Fibroblast of skin of right biceps (primary cell): ENCODE measurements at regions not wholly inside any gene's neighbourhood (a gene's known extent, or its start where the extent isn't known, plus 50 kb on each side); places are given as distances from the start of the nearest gene placed in this dataset.
"Not testable (repeated sequence)": the region's sequence is repeated elsewhere in the genome, so short reads cannot be mapped to it uniquely, and the experiment has no call there.

Experiments
- DNase-seq: peaks from one replicate; pipeline ENCODE4 v3.0.0-alpha.2; 2013

DNA sequence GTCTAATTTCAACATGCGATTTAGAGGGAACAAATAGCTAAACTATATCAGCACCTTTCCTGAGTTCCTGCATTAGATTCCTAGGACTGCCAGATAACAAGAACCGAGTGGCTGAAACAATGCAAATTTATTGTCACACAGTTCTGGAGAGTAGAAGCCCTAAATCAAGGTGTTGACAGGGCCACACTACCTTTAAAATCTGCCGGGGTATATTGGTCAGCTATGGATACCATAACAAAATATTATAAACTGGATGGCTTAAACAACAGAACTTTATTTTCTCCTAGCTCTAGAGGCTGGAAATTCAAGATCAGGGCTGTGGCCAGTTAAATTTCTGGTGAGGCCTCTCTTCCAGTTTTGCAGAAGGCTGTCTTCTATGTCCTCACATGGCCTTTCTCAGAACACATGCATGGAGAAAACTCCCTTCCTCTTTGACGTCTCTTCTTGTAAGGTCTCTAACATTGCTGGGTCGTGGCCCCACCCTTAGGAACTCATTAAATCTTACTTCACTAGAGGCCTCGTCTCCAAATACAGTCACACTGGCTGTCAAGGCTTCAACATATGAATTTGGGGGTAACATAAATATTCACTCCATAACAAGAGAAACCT, 144.3 kb downstream of the FCRL5 start:
- no peak for DNase-seq

GRCh38 chr1:157407367-157407766, 144.9 kb downstream of the FCRL5 start:
- no peak for DNase-seq

- no peak for DNase-seq
Measured at GRCh38 chr1:157405662-157406061, 146.7 kb downstream of the FCRL5 start.

DNA sequence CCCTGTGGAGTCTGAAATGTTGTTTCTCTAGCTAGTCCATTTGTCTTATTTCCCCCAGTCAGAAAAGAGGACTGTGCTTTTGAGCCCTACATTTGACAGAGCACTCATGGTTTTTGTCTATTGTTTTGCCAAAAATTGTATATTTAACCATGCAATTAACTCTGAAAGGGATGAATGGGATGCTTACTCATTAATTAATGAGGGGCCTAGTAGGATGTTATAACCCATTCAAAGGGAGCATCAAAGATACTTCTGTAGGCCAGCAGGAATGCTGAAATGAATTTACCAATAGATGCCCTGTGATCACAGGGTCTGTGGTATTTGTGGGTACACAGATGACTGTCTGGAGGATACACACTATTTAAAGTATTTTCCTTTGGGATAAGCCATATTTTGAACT, 147.7 kb downstream of the FCRL5 start:
- no peak for DNase-seq

- DNase-seq = no peak
Measured at GRCh38 chr1:157404063-157404501, 148.2 kb downstream of the FCRL5 start.

DNA sequence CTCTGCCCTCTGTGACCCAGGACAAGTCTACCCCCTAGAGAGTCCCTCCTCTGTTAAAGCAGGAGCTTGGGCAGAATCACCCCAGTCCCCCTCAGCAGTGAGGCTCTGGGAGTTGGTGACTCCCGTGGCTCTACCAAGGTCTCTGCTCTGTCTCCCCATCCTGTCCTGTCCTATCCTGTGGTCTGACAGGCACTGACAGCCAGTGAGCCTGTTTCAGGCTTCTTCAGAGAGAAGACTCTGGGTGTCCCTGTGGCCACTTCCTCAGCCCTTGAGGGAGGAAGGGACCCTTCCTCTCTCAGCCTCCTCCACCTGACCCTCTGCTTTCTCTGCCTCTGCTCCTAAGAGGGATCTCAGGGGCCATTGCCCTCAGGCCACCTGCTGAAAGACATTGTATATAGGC, 148.7 kb downstream of the FCRL5 start:
- no peak for DNase-seq

DNA sequence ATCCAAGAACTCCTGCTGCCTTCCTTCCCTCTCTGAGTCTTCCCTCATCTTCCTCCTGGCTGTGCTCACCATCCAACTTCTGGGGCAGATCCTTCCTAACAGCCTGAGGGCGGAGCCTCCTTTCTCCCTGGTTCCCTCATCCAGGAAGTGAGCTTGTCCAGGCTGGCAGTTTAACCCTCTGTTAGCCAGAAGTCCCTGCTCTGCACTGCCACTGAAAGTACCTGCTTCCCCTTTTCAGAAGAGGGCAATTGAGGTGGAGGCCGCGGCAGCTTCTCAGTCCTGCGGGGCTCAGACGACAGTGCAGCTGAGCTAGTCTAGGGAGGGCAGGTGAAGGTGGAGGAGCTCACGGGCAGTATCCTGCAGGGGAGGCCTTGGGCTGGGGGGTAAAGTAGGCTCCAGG, 149.1 kb downstream of the FCRL5 start:
- DNase-seq = peak; percentile 40

DNA sequence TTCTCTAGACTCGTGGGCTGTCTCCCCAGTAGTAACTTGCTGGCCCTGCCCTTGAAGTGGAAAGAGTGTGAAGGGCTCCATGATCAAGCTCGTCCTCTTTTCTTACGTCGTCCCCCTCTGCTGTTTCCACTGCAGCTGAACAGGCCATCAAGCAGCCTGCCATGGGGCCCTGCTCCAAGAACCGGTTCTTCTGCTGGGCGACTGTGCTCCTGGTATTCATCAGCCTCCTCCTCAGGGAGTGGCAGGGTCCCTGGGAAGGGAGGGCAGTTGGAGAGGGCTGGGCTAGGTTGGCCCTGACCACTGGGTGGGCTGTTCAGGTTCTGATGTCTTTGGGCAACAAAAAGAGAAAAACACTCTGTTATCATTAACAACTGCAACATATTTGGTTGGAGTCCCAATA, 151.5 kb downstream of the FCRL5 start:
- no peak for DNase-seq

GRCh38 chr1:157399984-157400382, 152.3 kb downstream of the FCRL5 start:
- DNase-seq = no peak

GRCh38 chr1:157399343-157399983, 152.9 kb downstream of the FCRL5 start:
- DNase-seq = no peak

GRCh38 chr1:157390651-157391050, 161.7 kb downstream of the FCRL5 start:
- peak; percentile 93 for DNase-seq

DNA sequence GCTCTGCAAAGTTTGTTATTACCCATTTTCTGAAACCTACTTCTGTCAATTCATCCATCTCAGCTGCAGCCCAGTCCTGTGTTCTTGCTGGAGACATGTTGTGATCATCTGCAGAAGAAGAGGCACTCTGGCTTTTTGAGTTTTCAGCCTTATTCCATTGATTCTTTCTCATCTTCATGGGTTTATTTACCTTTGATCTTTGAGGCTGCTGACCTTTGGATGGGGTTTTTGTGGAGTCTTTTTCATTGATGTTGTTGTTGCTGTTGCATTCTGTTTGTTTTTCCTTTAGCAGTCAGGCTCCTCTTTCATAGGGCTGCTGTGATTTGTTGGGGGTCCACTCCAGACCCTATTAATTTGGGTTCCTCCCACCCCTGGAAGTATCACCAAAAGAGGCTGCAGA, 164.3 kb downstream of the FCRL5 start:
- no peak for DNase-seq

DNA sequence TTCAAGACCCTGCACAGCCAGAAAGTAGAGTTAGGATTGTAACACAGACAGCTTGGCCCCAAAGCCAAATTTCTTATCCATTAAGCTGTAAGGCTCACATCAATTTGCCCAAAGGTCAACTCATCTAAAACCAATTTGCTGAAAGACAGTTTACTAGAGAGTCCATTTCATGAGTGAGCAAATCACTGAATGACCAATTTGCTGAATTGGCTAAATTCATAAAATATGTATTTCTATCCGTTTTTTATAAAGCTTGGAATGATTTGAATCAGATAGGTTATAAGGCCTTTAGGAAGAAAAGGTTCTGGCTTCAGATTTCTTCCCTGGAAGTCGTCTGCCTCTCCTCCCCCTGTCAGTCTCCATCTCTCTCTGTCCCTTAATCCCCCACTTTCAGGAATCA, 168.1 kb downstream of the FCRL5 start:
- DNase-seq = no peak

- DNase-seq = no peak
Measured at GRCh38 chr1:157382351-157382750, 170.0 kb downstream of the FCRL5 start.

- DNase-seq = no peak
Measured at GRCh38 chr1:157380523-157380922, 171.8 kb downstream of the FCRL5 start.

- DNase-seq = peak; percentile 61
Measured at GRCh38 chr1:157377280-157377713, 175.0 kb downstream of the FCRL5 start.

DNA sequence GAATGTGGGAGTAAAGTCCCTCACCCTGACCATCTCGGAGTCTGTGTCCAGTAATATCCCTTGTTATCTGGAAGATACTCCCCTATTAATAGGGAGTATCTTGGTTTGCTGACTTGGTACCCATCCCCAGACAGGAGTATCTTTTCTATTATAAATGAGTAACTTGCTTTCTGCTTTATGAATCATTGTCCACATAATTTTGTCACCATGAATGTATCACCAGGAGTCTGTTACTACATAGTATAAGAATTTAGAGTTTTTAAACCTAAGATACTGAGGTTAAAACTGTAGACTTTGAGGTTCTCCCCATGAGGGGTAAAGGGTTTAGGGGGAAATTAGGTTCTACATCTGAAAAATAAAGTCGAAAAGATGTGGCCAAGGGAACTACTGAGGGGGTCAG, 175.6 kb downstream of the FCRL5 start:
- peak; percentile 23 for DNase-seq

- DNase-seq = not testable (repeated sequence)
Measured at GRCh38 chr1:157372311-157372710, 180.0 kb downstream of the FCRL5 start.

DNA sequence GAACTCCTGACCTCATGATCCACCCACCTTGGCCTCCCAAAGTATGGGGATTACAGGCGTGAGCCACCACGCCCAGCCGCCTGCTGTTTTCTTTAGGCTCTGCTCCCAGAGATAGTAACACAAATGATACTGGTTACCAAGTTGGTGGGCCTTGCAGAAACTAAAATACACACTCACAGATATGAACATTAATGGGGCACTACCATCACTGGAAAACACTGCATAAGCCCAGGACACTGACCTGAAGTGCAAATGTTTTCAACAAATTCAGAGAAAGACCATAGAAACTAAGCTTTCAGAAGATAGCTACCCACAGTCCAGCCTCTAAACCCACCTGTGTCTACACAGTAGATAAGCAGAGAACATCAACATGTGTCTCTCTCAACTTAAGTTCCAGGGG, 180.5 kb downstream of the FCRL5 start:
- DNase-seq = no peak

GRCh38 chr1:157371221-157371620, 181.1 kb downstream of the FCRL5 start:
- no peak for DNase-seq

GRCh38 chr1:157370698-157371097, 181.6 kb downstream of the FCRL5 start:
- no peak for DNase-seq

DNA sequence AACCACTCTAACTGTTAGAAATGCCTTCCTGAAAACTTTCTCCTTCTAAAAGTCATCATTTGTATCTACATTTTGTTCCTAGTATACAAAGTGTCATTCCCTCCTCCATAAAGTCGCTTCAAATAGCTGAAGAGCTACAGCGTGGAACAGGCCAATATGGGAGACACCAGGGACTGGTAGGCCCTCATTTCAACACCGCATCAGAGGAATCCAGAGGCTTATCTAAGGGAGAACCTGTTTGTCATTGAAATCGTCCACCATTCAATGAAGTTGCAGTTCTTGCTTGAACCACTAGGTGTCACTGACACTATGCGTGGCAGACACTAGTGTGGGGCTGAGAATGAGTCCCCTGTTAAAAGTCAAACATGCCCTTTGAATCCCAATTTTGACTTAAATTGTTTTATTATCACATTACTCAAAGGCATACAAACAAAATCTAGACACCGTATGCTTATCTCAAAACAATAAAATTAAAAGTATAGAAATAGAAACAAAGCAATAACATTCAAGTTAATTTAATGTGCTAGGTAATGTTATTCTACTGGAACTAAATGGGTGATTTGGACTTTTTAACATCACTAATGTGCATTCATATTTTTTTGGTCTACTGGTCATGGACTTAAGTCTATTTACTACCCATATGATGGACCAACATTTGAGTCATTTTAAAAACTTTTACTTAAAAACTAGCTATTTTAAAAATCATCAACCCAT, 182.3 kb downstream of the FCRL5 start:
- peak; percentile 61 for DNase-seq

DNA sequence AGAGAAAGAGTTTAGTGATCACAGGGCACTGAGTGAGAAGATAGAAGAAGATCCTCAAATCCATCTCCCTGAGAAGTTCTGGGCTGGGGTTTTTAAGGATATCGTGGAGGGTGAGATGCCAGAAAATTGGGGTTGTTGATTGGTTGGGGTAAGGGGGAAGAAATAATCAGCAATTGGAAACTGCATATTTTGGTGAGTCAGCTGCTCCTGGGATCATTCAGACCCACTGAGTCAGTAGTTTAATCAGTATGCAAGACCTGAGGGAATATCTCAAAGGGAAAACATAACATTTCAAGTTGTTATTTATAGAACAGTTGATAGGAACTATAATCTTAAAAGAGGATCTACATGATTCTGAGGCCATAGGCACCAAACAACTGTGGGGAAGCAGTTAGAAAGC, 183.4 kb downstream of the FCRL5 start:
- DNase-seq = peak; percentile 19

GRCh38 chr1:157368363-157368762, 184.0 kb downstream of the FCRL5 start:
- no peak for DNase-seq
